Sigmoid colon (tissue), 4 donors: ENCODE measurements at regions not wholly inside any gene's neighbourhood (a gene's known extent, or its start where the extent isn't known, plus 50 kb on each side); places are given as distances from the start of the nearest gene placed in this dataset.

ENCODE experiments used
- POLR2A ChIP-seq, 2 donors: fragments of 450-650 bp; IDR thresholded peaks; one replicate each; pipeline ENCODE4 v1.6.1; 2016; ENCODE audit warnings: antibody characterized with exemption in 2 of 2, mild to moderate bottlenecking in 2 of 2, moderate library complexity in 2 of 2
- POLR2AphosphoS5 ChIP-seq, 4 donors: sonication (generic); formaldehyde crosslinking; IDR thresholded peaks; one replicate each; pipeline ENCODE4 v1.6.1; 2017; ENCODE audit warnings: antibody characterized with exemption in 4 of 4
- TF ChIP-seq, protein P1 (sequence below), 4 experiments: fragments of 450-650 bp in 3 of 4; fragments of 200-600 bp in 1 of 4; IDR thresholded peaks; one replicate each; pipeline ENCODE4 v1.5.1; 2016 to 2019; ENCODE audit warnings: antibody characterized with exemption in 4 of 4, mild to moderate bottlenecking in 3 of 4, moderate library complexity in 2 of 4

DNA sequence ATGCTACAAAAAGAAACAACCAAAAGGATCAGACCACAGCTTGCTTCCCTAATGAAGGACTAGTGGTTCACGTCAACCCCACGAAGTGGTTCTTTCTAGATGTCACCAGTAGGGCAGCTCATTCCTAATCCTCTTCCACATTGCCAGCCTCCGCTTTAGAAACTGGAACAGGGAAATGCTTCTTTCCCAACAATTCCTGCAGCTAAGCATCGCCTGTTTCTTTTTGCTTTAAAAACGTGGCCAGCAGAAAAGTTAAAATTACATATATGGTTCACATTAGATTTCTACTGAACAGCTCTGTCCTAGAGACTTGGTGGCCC is 100.2 kb downstream of the MTX3 start:
- no peak for TF ChIP-seq POLR2AphosphoS5 (IDR thresholded peaks at IDR 0.05)
- TF ChIP-seq, protein P1, sequence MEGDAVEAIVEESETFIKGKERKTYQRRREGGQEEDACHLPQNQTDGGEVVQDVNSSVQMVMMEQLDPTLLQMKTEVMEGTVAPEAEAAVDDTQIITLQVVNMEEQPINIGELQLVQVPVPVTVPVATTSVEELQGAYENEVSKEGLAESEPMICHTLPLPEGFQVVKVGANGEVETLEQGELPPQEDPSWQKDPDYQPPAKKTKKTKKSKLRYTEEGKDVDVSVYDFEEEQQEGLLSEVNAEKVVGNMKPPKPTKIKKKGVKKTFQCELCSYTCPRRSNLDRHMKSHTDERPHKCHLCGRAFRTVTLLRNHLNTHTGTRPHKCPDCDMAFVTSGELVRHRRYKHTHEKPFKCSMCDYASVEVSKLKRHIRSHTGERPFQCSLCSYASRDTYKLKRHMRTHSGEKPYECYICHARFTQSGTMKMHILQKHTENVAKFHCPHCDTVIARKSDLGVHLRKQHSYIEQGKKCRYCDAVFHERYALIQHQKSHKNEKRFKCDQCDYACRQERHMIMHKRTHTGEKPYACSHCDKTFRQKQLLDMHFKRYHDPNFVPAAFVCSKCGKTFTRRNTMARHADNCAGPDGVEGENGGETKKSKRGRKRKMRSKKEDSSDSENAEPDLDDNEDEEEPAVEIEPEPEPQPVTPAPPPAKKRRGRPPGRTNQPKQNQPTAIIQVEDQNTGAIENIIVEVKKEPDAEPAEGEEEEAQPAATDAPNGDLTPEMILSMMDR (IDR thresholded peaks at IDR 0.05): no peak
- TF ChIP-seq POLR2A (IDR thresholded peaks at IDR 0.05): no peak
